GM18867 (cell line): ENCODE measurements at regions not wholly inside any gene's neighbourhood (a gene's known extent, or its start where the extent isn't known, plus 50 kb on each side); places are given as distances from the start of the nearest gene placed in this dataset.

Experiments
- ATAC-seq: cut with Tn5 transposase; IDR thresholded peaks from one replicate; pipeline ENCODE4 v1.9.1; 2021; ENCODE audit warnings: mild to moderate bottlenecking, moderate library complexity; ENCODE audit not compliant: unreplicated experiment

DNA sequence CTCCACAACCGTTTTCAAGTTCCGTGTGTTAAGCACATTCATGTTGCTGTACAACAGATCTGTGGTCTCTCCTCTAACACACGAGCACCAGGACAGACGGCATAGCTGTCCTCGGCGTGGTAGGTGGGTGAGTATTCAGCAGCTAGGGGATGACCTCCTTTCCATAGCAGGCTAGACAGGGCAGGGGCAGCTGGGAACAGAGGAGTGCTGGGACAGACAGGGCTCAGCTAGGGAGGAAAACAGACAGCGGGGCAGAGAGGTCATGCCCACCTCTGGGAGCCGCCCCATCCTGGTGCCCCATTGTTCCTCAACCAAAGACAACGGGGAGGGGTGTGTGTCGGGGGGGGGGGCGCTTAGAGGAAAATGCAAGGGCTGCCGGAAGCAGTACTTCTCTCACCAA, 271.5 kb upstream of the FOXQ1 start:
- ATAC-seq, result no peak

DNA sequence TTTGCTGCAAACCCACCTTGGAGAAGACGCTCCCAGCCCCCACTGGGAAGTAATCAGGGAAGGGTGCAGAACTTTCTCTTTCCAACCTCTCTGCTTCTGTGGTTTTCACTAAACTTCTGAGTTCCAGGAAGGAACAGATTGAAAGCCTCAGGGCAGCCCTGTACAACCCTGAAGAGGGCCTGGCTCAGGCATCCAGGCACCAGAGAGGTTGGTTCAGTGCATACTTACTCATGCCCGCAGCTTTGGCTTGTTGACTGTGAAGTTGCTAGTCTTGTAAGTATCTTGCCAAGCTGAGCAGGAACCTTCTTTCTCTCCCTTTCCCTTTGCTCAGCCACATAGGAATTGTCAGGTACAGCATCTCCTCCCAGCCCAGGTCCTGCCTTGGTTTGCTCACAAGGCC, 272.2 kb upstream of the FOXQ1 start:
- no peak for ATAC-seq

DNA sequence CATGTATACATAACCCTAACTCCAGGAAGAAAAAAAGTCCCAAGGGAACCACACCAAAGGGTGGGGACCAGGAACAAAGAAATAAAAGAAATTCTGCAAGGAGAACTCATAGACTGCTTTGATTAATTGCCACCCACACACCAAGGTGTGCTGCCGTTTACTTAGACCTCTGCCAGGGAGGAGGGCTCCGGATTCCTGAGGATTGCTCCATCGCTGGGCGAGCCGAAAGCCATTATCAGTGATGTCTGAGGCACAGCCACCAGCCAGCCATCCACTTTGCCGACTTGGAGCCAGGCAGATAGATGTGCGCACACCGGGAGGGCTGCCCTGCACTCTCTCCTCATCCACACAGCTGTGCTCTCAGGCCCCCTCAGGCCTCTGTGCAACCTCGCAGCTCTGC, 272.7 kb upstream of the FOXQ1 start:
- no peak for ATAC-seq

DNA sequence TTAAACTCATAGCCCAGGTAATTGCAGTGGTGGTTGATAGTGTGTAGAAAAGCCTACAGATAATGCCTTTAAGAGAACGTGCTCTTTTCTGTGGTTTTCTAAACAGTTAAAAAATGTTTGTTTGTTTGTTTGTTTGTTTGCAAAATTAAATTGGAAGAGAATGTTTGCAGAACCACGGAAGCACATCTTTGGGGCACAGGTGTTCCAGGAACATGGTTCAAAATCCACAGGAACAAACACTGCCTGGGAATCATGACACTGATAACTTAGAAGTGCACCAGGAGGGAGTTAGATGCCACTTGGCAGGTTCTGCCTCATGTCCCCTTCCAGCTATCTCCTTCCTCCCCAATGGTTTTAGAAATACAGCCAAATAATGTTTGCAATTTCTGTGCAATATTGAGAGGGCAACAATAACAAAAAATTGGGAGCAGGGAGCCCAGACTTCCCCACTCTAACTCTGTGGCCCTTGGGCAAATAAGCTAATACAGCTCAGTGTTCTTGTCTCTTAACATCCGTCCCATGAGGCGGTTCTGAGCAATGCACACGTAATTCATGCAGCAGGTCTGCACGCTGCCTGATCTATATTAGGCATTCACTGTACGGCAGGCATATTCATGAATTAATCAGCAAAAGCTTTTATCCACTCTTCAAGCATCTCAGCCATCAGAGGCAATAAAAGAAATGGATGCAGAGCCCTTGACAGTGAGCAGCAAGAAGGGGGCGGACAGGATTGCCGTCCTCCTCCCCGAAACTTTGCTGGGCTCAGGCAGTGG, 274.3 kb upstream of the FOXQ1 start:
- ATAC-seq, result no peak

DNA sequence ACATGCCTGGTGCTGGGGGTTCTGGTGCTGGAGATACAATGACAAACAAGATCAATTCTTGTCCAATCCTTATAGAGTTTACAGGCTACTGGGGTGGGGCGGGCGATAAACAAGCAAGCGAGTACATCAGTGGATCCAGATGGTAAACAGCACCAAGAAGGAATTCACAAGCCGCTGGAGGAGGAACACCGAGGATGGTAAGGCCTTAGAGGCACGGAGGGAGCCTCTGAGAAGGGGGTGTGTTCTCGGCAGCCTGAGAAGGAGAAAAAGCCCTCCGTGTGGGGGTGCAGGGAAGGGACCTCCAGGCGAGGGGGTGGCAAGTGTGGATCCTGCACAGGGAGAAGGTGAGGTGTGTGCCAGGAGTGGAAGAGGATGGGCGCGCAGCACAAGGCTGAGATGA, 276.5 kb upstream of the FOXQ1 start:
- no peak for ATAC-seq

DNA sequence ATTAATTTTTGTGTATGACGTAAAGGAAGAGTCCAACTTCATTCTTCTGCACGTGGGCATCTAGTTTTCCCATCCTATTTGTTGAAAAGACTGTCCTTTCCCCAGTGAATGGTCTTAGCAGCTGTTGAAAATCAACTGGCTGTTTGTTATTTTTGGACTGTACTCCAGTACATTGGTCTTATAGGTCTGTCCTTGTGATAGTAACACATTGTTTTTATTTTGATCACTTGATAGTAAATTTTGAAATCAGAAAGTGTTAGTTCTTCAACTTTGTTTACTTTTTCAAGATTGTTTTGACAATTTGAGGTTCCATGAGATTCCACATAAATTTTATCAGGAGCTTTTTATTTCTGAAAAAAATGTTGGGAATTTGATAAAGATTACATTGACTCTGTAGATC, 280.2 kb upstream of the FOXQ1 start:
- ATAC-seq, result no peak

DNA sequence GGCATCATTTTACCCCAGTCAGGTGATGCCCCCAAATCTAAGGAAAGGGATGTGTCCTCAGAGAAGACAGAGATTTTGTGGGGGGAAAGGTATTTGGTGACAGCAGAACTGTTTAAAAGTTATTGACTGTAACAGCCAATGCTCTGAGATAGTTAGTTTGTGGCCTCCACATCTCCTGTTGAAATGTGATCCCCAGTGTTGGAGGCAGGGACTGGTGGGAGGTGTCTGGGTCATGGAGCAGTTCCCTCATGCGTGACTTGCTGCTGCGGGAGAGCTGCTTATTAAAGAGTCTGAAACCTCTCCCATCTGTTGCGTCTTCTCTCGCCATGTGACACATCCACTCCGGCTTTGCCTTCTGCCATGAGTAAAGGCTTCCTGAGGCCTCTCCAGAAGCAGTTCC, 282.8 kb upstream of the FOXQ1 start:
- ATAC-seq, result no peak

DNA sequence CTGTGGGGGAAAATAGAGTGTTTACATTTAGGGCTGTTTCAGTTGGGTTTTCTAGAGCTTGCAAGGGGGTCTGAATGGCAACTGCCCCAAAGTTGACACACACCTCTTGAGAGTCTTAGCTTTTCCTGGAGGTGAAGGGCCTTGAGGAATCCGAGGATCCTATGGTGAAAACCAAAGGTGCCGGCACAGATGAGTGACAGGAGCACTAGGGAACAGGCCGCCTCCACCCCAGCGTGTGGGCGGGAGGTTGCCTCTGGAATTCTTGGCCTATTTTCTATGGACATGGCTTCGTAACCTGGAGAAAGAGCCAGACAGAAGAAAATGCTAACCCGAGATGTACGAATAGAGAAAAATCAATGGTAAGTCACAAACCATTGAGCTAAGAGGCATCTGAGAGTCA, 283.2 kb upstream of the FOXQ1 start:
- no peak for ATAC-seq

DNA sequence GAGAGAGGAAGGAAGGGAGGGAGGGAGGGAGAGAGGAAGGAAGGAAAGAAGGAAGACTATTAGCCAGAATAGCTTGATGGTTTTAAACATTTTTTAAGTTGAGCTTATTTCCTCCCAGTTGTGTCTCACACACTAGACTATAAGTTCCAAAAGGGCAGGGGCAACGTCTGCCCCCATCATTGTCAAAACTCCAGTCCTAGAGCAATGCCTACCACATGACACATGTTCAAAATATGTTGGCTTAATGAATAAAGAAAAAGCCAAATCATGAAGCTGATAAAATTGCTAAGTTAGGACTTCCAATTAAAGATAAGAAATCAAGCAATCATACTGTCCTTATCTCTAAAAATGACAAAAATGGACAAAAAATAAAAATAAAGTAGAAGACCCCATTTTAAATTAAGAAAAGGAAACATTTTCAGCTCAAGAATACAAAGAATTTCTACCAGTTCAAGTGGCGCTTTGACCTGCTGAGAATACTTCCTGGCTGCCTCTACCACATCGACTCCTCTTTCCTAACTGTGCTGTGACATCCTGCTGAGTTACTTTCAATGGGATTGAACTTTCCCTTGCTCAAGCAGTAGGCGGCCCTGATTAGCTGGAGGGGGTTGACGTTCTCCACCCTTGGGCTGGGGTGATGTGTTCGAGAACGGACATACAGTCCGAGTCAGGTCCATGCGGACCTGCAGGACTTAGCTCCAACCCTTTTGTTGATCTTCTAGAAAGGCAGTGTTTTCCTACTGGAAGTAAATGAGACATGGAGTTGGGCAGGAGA, 283.9 kb upstream of the FOXQ1 start:
- ATAC-seq, result no peak

DNA sequence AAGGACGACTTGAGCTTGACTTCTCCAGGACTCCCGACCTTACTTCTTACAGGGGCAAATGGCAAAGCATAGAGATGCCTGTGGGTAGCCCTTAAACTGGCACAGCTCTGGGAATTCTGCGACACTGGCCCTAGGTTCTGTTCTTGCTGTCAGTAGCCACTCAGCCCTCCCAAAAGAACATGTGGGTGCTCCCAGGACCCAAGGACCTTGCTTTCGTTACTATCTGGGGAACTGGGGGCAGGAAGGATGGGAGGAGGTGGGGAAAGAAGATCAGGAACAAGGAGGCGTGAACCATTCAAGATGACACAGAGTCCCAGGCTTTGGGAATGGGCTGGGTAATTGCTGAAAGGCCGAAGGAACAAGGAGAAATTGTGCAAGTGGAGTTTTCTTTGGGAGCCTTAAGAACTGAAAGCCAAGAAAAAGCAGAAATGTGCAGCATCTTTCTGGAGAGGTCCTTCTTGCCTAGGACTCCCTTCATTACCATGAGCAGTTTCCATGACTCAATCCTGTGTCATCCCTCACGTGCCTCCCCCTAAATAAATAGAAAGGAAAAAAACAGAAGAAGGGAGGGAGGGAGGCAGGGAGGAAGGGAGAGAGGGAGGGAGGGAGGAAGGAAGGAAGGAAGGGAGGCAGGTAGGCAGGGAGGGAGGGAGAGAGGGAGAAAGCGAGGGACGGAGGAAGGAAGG, 284.6 kb upstream of the FOXQ1 start:
- no peak for ATAC-seq

DNA sequence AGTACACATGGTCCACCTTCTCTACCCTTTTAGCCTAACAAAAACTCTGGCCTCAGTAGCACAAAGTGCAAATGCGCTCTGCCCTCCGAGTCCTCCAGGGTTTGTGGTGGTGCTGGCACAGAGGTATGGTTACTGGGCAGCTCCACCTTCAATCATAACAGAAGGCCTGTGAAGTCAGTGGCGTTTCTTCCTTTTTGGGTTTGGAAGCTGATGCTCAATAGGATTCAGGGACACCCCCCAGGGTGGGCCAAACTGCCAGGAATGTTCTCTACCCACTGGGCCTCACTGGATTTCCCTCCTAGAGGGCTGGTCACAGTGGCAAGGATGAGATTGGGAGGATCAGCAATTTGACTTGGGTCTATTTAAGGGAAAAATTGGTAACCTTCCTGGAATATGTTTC, 286.1 kb upstream of the FOXQ1 start:
- ATAC-seq, result no peak

DNA sequence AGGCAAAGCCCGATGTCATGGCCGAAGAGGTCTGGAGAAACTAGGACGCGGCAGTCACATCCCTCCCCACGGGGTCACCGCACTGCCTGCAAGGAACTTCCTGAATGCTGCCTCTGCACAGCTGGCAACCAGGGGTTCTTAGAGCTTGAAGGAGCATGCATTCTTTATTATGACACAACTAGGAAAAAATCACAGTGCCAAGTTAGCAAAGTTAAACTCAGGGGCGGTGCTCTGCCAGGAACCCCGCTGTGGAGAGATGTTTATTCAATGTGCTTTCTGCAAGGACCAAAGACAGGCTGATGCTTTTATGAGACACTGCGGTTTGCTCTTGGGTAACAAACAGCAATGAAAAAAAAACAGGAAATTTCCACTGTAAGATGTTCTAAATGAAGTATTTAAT, 287.3 kb upstream of the FOXQ1 start:
- ATAC-seq, result no peak

DNA sequence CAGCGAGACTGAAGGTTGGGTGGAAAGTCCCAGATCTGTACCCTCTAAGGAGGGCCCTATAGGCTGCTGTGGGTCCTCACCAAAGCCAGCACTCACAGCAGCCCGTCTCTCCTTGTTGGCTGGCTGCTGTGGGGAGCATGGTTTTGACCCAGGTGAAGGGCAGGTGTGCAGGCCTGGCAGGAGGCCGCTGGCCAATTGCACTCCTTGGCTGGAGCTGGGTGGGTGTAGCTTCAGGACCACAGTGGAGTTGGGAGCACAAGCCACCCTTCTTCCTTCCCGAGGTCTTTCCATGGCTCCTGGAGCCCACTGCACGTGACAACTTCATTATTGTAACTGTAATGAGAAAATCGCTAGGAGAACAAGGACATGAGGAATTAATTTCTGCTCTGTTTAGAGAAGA, 287.7 kb upstream of the FOXQ1 start:
- no peak for ATAC-seq

DNA sequence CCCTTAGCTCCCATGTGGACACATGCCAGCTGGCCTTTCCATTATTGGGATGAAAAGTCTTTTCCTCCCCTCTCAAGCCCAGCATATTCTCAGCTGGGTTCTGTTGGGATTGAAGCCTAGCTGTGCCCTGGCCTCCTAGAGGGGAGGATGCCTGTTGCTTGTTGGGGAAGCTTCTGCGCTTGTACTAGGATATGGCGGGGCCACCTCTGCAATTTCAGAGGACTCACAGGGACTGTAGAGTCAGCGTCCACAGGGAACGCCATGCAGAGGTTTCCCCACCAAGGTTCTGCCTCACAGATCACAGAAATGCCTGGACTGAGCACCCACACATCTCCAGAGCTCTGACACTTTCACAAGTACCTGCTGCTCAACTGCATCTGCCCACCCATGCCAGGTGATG, 288.7 kb upstream of the FOXQ1 start:
- ATAC-seq, result no peak

DNA sequence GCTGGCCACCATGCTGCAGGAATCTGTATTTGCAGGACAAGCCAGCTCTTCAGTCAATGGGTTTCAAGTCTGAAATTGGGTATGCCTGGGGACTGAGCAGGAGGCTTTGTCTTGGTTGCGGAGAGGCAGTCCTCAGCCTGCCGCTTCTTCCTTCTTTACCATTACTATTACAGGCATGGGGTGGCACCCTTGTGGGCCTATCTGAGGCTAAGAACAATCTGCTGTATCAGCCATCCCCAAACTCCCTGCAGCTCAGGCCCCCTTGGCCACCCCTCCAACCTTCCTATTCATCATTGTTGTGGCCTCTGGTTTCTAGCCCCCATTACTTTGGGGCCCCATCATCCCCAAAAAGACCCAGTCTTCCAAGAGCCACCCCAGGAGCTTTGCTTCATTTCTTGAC, 289.2 kb upstream of the FOXQ1 start:
- no peak for ATAC-seq

DNA sequence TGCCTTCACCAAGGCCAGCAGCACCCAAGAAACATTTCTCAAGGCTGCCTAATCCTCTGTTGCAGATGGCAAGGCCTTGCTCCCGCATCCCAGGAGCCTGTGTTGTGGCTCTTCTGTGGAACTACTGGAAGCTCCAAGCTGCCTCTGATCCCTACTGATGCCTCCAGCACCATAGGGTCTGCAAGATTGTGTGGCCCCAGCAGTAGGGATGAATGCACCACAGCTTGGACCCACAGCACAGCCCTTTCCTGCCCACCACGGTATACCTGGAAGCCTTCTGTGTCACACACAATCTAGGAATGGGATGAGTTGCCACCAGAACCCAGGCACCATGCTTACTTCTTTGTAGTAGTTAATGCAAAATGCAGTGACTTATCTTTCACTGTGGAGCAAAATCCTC, 291.1 kb upstream of the FOXQ1 start:
- ATAC-seq, result no peak

DNA sequence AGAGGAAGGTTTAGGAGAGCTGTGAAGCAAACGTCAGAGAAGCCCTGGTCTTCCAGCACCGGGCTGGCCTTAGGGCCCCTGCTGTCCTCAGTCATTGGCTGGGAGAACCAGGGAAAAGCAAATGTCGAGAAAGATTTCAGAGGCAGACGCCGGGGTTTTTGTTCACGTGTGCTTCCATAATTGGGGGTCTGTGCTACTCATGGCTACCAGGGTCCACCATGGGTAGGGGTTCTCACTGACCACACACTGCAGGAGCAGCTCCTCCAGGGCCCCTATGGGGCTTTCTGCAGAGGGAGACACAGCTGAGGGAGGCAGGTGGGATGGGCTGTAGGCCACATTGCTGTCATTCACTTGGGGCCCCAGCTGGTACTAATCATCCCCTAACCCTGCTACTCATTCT, 291.8 kb upstream of the FOXQ1 start:
- ATAC-seq, result no peak

DNA sequence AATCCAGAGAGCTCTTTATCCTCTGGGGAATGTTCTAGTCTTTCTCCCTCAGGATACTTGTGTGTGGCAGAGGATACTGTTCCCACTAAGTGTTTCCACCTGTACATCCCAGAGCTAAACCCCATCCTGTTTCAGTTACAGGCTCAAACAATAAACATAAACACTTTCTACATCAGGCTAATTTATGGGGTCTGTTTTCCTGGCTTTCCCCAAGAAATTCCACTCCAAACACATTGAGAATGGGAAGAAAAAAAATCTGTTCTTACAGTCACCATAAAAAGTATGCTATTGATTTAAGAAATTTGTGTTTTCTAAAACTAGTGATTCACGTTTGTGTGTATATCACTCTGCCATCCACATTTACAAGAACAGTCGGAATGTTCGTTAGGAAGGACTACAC, 293.9 kb upstream of the FOXQ1 start:
- no peak for ATAC-seq

DNA sequence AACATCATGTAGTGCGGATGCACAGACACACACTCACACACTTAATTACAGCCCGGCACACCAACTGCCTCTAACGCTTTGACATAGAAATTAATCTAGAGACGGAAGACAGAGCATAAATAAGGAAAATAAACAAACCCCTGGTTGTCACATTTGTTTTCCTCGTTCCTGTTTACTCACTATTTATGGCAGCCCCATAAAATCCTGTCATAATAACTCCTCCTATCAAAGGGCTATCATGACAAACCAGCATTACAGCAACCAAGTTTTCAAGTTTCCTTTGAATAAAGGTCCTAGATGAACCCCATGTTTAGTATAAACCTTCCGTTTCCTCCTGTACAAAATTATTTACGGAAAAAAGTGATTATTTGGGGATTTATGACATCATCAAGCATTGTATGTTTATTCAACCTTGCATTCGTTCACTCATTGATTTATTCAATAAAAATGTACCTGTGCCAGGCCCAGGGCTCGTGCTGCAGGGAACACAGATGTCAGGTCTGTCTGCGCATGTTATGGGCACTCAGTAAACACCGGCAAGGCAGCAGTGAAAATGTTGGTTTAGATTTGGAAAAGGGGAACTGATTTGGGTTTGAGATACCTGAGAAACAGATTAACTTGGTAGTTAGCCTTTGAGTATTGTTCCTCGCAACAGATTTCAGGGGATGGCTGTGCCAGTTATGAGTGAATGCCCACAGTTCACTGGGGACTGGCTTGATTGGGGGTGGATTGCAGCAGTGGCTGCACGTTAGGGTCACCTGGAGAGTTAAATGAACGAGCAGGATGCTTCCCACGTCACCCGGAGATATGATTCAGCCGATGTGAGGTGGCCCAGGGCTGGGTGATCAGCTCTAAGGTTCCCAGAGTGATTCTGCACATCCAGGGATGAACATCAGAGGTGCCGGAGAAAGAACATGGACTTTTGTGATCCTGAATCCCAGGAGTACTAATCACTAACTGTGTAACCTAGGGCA, 295.3 kb upstream of the FOXQ1 start:
- no peak for ATAC-seq

DNA sequence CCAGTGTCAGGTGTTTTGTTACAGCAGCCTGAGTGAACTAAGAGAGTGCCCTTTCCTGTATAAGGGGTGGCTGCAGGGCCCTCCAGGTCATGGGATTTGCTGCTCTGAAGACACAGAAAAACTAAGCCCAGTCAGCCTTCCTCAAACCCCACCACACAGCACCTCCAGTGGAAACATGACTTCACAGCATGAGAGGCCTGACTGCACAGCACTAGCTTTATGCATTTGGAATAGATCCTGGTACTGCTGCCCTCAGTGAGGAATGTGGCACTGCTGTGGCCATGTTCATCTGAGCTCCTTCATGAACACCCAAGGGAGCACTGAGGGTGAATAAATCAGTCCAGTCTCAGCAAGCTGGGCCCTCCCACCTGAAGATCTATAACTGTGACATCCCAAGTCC, 296.1 kb upstream of the FOXQ1 start:
- no peak for ATAC-seq

DNA sequence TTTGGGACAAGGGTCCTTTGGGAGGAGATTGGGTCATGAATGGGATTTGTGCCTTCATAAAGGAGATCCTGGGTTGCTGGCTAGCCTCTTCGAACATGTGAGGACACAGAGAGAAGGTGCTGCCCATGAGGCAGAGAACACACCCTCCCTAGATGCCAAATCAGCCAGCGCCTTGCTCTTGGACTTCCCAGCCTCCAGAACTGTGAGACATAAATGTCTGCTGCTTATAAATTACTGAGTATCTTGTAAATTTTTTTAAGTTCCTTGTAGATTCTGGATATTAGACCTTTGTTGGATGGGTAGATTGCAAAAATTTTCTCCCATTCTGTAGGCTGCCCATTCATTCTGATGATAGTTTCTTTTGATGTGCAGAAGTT, 297.5 kb upstream of the FOXQ1 start:
- no peak for ATAC-seq
